ENCODE measurements at regions not wholly inside any gene's neighbourhood (a gene's known extent, or its start where the extent isn't known, plus 50 kb on each side); places are given as distances from the start of the nearest gene placed in this dataset.

DNA sequence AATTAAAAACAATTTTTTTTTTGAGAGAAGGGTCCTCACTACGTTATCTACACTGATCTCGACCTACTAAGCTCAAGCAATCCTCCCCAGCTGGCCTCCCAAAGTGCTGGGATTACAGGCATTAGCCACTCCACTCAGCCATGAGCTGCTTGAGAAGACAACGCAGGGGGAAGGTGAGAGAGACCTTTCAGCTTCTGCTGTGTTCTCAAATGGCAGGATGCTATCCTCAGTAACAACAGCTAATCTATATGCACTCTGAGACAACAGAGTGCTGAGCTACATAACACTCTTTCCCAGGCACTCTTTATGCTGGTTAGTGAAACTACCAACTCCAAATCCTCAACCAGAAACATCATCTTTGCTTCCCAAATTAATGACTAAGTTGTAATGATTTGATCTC, 526.1 kb downstream of the CCER1 start:
- H3K4me1 ChIP-seq (ENCODE audit: insufficient read depth, low read length), result no peaks in the 10 kb centered on the region
- no peaks in the 10 kb centered on the region for H3K79me2 ChIP-seq (ENCODE audit: insufficient read depth, low read length)
- no peaks in the 10 kb centered on the region for H3K27me3 ChIP-seq (ENCODE audit: insufficient read depth, low read length, poor library complexity)
- H3K4me3 ChIP-seq (ENCODE audit: low read depth in 1 of 2, low read length in 2 of 2), result no peak overlapping the region
- H3K36me3 ChIP-seq (ENCODE audit: insufficient read depth, low read length), result no peaks in the 10 kb centered on the region
- no peak overlapping the region for H3K4me2 ChIP-seq (ENCODE audit: insufficient read depth, low read length)
- H3K9ac ChIP-seq (ENCODE audit: low read depth, low read length), result no peak overlapping the region
- H3K9me3 ChIP-seq (ENCODE audit: insufficient read depth, low read length, severe bottlenecking), result no peaks in the 10 kb centered on the region
- no peak for DNase-seq
- ATAC-seq (ENCODE audit: insufficient read depth, low read depth), result no peak
- H3K27ac ChIP-seq (ENCODE audit: low read length), result no peak overlapping the region
- TF ChIP-seq, protein P1, sequence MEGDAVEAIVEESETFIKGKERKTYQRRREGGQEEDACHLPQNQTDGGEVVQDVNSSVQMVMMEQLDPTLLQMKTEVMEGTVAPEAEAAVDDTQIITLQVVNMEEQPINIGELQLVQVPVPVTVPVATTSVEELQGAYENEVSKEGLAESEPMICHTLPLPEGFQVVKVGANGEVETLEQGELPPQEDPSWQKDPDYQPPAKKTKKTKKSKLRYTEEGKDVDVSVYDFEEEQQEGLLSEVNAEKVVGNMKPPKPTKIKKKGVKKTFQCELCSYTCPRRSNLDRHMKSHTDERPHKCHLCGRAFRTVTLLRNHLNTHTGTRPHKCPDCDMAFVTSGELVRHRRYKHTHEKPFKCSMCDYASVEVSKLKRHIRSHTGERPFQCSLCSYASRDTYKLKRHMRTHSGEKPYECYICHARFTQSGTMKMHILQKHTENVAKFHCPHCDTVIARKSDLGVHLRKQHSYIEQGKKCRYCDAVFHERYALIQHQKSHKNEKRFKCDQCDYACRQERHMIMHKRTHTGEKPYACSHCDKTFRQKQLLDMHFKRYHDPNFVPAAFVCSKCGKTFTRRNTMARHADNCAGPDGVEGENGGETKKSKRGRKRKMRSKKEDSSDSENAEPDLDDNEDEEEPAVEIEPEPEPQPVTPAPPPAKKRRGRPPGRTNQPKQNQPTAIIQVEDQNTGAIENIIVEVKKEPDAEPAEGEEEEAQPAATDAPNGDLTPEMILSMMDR (IDR thresholded peaks at IDR 0.05; ENCODE audit: borderline replicate concordance, extremely low read depth, low read length, poor library complexity, severe bottlenecking), result no peak
- no peak for TF ChIP-seq EZH2 (IDR thresholded peaks at IDR 0.05; ENCODE audit: borderline replicate concordance, low read depth, low read length, severe bottlenecking)
- H2AFZ ChIP-seq (ENCODE audit: low read depth, low read length), result no peak overlapping the region
- no peaks in the 10 kb centered on the region for H4K20me1 ChIP-seq (ENCODE audit: insufficient read depth, low read length)

GRCh38 chr12:90428465-90428864, 526.5 kb downstream of the CCER1 start:
- H3K36me3 ChIP-seq (ENCODE audit: insufficient read depth, low read length), result no peaks in the 10 kb centered on the region
- no peaks in the 10 kb centered on the region for H3K4me1 ChIP-seq (ENCODE audit: insufficient read depth, low read length)
- DNase-seq, result no peak
- no peak overlapping the region for H3K27ac ChIP-seq (ENCODE audit: low read length)
- no peak for ATAC-seq (ENCODE audit: insufficient read depth, low read depth)
- H3K4me3 ChIP-seq (ENCODE audit: low read depth in 1 of 2, low read length in 2 of 2), result no peak overlapping the region
- H3K9me3 ChIP-seq (ENCODE audit: insufficient read depth, low read length, severe bottlenecking), result no peaks in the 10 kb centered on the region
- no peak overlapping the region for H3K4me2 ChIP-seq (ENCODE audit: insufficient read depth, low read length)
- no peaks in the 10 kb centered on the region for H4K20me1 ChIP-seq (ENCODE audit: insufficient read depth, low read length)
- no peaks in the 10 kb centered on the region for H3K79me2 ChIP-seq (ENCODE audit: insufficient read depth, low read length)
- no peak for TF ChIP-seq EZH2 (IDR thresholded peaks at IDR 0.05; ENCODE audit: borderline replicate concordance, low read depth, low read length, severe bottlenecking)
- TF ChIP-seq, protein P1 (IDR thresholded peaks at IDR 0.05; ENCODE audit: borderline replicate concordance, extremely low read depth, low read length, poor library complexity, severe bottlenecking), result no peak
- no peak overlapping the region for H3K9ac ChIP-seq (ENCODE audit: low read depth, low read length)
- no peak overlapping the region for H2AFZ ChIP-seq (ENCODE audit: low read depth, low read length)
- no peaks in the 10 kb centered on the region for H3K27me3 ChIP-seq (ENCODE audit: insufficient read depth, low read length, poor library complexity)

DNA sequence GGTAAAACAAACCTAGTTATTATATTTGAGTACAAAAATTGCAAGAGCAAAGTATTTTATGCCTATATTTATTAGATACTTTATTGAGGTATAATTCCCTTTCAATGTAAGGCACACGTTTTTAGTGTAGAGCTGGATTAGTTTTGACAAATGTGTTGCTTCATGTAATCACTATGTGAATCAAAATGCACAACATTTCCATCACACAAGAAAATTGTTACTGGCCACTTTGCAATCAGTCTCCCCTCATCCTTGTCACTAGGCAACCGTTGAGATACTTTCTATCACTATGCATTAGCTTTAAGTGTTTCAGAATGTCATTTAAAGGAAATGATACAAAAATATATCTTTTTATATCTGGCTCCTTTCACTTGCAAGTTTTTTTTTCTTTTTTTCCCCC, 531.0 kb downstream of the CCER1 start:
- H3K4me1 ChIP-seq (ENCODE audit: insufficient read depth, low read length), result no peaks in the 10 kb centered on the region
- H3K4me2 ChIP-seq (ENCODE audit: insufficient read depth, low read length), result no peak overlapping the region
- H3K79me2 ChIP-seq (ENCODE audit: insufficient read depth, low read length), result no peaks in the 10 kb centered on the region
- H3K27me3 ChIP-seq (ENCODE audit: insufficient read depth, low read length, poor library complexity), result no peaks in the 10 kb centered on the region
- H3K36me3 ChIP-seq (ENCODE audit: insufficient read depth, low read length), result no peaks in the 10 kb centered on the region
- no peak overlapping the region for H3K9ac ChIP-seq (ENCODE audit: low read depth, low read length)
- no peaks in the 10 kb centered on the region for H3K9me3 ChIP-seq (ENCODE audit: insufficient read depth, low read length, severe bottlenecking)
- no peak overlapping the region for H3K4me3 ChIP-seq (ENCODE audit: low read depth in 1 of 2, low read length in 2 of 2)
- no peak overlapping the region for H2AFZ ChIP-seq (ENCODE audit: low read depth, low read length)
- no peak for ATAC-seq (ENCODE audit: insufficient read depth, low read depth)
- H3K27ac ChIP-seq (ENCODE audit: low read length), result no peak overlapping the region
- no peak for TF ChIP-seq EZH2 (IDR thresholded peaks at IDR 0.05; ENCODE audit: borderline replicate concordance, low read depth, low read length, severe bottlenecking)
- TF ChIP-seq, protein P1 (IDR thresholded peaks at IDR 0.05; ENCODE audit: borderline replicate concordance, extremely low read depth, low read length, poor library complexity, severe bottlenecking), result no peak
- no peaks in the 10 kb centered on the region for H4K20me1 ChIP-seq (ENCODE audit: insufficient read depth, low read length)
- no peak for DNase-seq

DNA sequence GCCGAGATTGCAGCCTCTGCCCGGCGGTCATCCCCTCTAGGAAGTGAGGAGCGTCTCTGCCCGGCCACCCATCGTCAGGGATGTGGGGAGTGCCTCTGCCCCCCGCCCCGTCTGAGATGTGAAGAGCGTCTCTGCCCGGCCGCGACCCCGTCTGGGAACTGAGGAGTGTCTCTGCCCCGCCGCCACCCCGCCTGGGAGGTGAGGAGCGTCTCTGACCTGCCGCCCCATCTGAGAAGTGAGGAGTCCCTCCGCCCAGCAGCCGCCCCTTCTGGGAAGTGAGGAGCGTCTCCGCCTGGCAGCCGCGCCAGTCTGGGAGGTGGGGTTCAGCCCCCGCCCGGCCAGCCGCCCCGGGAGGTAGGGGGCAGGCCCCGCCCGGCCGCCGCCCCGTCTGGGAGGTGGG, 544.0 kb downstream of the CCER1 start:
- DNase-seq (no peak), ATAC-seq (ENCODE audit: insufficient read depth, low read depth) (no peak)
- Histone ChIP-seq H3K79me2 (ENCODE audit: insufficient read depth, low read length) (no peaks in the 10 kb centered on the region), H2AFZ (ENCODE audit: low read depth, low read length) (no peak overlapping the region), H3K4me3 (ENCODE audit: low read depth in 1 of 2, low read length in 2 of 2) (no peak overlapping the region), H3K27ac (ENCODE audit: low read length) (no peak overlapping the region), H3K9me3 (ENCODE audit: insufficient read depth, low read length, severe bottlenecking) (no peaks in the 10 kb centered on the region), H3K9ac (ENCODE audit: low read depth, low read length) (no peak overlapping the region), H3K27me3 (ENCODE audit: insufficient read depth, low read length, poor library complexity) (no peaks in the 10 kb centered on the region), H3K36me3 (ENCODE audit: insufficient read depth, low read length) (no peaks in the 10 kb centered on the region), H4K20me1 (ENCODE audit: insufficient read depth, low read length) (no peaks in the 10 kb centered on the region), H3K4me1 (ENCODE audit: insufficient read depth, low read length) (no peaks in the 10 kb centered on the region), H3K4me2 (ENCODE audit: insufficient read depth, low read length) (no peak overlapping the region)
- TF ChIP-seq, protein P1 (IDR thresholded peaks at IDR 0.05; ENCODE audit: borderline replicate concordance, extremely low read depth, low read length, poor library complexity, severe bottlenecking), result no peak
- TF ChIP-seq EZH2 (IDR thresholded peaks at IDR 0.05; ENCODE audit: borderline replicate concordance, low read depth, low read length, severe bottlenecking), result no peak
